Motor neuron (in vitro differentiated cells): ENCODE measurements at regions not wholly inside any gene's neighbourhood (a gene's known extent, or its start where the extent isn't known, plus 50 kb on each side); places are given as distances from the start of the nearest gene placed in this dataset.

Source experiments
- ATAC-seq, 8 experiments: fragments of 200-7000 bp; cut with Tn5 transposase; replicated peaks in 6 of 8; 2 replicates each; pipeline ENCODE4 v1.8.0; 2021; ENCODE audit warnings: mild to moderate bottlenecking in 8 of 8, moderate library complexity in 8 of 8
- H3K27ac ChIP-seq, 2 donors: fragments of 250-450 bp; sonication (Bioruptor Pico); 2 replicates each; pipeline ENCODE4 v1.9.0; 2021; ENCODE audit warnings: antibody characterized with exemption in 2 of 2, mild to moderate bottlenecking in 2 of 2, moderate library complexity in 1 of 2
- H3K4me1 ChIP-seq, 2 donors: fragments of 250-450 bp; sonication (Bioruptor Pico); replicated peaks in 1 of 2; 2 replicates each; pipeline ENCODE4 v1.6.1; 2021; ENCODE audit warnings: antibody characterized with exemption in 2 of 2, mild to moderate bottlenecking in 2 of 2, moderate library complexity in 1 of 2
- H3K4me3 ChIP-seq, 5 donors: fragments of 250-450 bp; sonication (Bioruptor Pico); 2 replicates each; pipeline ENCODE4 v1.9.0; 2021; ENCODE audit warnings: antibody characterized with exemption in 5 of 5, mild to moderate bottlenecking in 5 of 5, moderate library complexity in 4 of 5
- WGBS, 10 experiments: fragments of 450-650 bp; shearing (Covaris generic); methylation state at CpG; one replicate each; pipeline ENCODE4 v1.0.0; 2022; 5-methylcytosine and 5-hydroxymethylcytosine counted together
- in situ Hi-C, 9 experiments: fragments of 400-800 bp; cut with MboI; loops; one replicate each; pipeline ENCODE4 v1.15.0; 2021; ENCODE audit warnings: low sequenced_read_pairs in 9 of 9, low pct_unique_long_range_greater_than_20kb in 2 of 9; ENCODE audit not compliant: unreplicated experiment in 9 of 9

- ATAC-seq = peak in 3 of 8 experiments; percentile 35 to 71 (median 57)
- Histone ChIP-seq H3K4me3 (no peak overlapping the region), H3K27ac (no peak overlapping the region), H3K4me1 (peaks cover 3 to 7% of the 10 kb centered on the region in 2 donors)
- WGBS, 10 experiments = 0 to 86% (median 35%) methylated on average over 1 to 6 of the region's 6 CpGs
- in situ Hi-C loops = no loop called here
Measured at GRCh38 chr7:80277434-80278427, 143.1 kb downstream of the GNAI1 start.
